Islet precursor cell (in vitro differentiated cells): ENCODE measurements at regions not wholly inside any gene's neighbourhood (a gene's known extent, or its start where the extent isn't known, plus 50 kb on each side); places are given as distances from the start of the nearest gene placed in this dataset.
"Not testable (repeated sequence)": the region's sequence is repeated elsewhere in the genome, so short reads cannot be mapped to it uniquely, and the experiment has no call there.

Experiments
- DNase-seq: peaks from one replicate; pipeline ENCODE4 v3.0.0-alpha.2; 2018

DNA sequence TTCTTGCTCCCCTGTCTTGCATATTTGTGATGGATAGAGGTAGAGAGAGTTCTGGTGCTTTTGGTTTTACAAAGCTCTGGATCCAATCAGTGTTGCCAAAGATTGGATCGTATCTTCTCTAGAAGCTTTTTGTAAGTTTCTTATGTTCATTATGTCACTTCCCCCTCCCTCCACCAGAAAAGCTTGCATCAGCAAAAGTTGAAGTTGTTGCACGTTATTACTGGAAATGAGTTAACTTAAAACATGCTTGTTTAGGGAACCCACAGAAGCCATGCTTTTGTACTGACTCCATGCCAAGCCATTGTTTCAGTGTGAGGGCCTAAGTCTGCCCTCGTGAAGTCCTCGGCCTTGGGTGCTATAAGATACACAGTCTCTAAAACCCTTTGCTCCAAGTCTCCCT, 186.5 kb downstream of the ERCC6L2 start:
- DNase-seq, result no peak

DNA sequence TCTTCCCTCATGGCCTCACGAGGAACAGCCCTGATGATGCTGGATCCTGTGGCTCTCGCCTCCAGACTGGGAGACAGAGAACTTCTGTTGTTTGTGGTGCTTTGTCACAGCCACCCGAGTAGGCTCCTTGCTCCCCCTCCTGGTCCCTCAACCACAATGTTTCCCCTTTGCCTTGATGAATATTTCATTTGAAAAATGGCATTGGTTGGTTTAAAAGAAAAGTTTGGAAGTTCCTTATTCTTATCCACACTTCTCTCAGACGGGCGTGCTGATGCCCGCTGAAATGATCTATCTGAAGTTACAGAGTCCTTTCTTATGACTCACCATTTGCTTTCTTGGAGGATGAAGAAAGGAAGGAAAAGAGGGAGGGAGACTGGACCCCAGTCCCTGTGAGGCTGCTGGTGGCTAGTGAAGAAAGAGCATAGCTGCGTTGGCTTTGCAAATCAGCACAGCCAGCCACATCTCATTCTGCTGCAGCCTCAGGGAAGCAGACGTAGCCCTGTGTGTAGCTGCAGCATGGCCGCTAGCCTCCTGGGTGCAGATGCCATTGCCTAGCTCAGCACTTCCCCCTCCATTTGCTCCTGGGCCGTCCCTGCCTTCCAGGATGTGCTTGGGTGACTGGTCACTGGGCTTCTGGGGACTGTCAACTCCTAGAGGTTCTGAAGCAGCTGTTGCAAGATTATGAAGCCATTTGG, 185.9 kb downstream of the ERCC6L2 start:
- DNase-seq, result peak; percentile 71

DNA sequence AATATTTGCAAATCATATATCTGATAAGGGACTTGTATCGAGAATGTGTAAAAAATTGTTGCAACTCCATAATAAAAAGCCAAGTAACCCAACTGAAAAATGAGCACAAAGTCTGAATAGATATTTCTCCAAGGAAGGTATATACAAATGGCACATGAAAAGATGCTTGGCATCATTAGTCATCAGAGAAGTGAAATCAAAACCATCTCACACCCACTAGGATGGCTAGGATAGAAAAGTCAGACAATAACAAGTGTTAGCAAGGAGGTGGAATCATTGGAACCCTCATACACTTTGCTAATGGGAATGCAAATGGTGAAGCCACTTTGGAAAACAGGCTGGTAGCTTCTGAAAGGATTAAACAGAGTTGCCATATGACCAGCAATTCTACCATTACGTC, 182.7 kb downstream of the ERCC6L2 start:
- no peak for DNase-seq

DNA sequence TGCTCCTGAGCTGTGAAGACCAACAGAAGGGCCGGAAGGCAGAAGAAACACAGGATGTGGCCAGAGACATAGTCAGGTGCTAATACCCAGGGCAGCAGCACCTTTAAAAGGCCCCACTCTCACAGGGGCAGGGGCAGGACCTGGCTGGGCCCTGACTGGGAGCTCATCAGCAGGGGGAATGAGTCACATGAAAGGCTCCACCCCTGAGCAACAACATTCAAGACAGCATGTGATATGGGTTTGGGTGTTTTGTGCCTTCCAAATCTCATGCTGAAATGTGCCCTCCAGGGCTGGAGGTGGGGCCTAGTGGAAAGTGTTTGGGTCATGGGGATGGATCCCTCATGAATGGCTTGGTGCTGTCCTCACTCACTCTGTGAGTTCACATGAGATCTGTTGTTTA, 181.7 kb downstream of the ERCC6L2 start:
- no peak for DNase-seq

DNA sequence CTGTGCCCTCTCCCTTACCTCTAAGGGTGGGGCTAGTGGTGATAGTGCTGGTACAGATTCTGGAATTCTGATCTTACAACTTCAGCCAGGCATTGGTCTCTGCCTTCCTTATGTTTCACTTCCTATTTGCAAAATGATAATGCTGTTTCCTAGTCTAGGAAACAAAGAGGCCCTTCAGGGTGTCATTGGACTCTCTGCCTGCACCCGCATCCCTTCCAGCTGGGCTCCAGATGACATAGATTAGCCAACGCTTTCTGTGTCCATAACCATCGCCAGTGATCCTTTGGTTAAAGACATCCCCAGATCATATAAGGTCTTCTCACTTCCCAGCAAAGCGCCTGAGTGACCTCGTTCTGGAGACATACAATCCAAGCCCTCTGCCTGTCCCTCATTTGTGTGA, 180.7 kb downstream of the ERCC6L2 start:
- no peak for DNase-seq

DNA sequence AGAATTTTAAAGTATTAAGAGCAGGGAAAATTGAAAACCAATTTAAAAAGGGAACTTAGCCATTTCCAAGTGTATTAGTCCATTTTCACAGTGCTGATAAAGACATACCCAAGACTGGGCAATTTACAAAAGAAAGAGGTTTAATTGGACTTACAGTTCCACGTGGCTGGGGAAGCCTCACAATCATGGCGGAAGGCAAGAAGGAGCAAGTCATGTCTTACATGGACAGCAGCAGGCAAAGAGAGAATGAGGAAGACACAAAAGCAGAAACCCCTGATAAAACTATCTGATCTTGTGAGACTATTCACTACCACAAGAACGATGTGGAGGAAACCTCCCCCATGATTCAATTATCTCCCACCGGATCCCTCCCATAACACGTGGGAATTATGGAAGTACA, 178.8 kb downstream of the ERCC6L2 start:
- not testable (repeated sequence) for DNase-seq

DNA sequence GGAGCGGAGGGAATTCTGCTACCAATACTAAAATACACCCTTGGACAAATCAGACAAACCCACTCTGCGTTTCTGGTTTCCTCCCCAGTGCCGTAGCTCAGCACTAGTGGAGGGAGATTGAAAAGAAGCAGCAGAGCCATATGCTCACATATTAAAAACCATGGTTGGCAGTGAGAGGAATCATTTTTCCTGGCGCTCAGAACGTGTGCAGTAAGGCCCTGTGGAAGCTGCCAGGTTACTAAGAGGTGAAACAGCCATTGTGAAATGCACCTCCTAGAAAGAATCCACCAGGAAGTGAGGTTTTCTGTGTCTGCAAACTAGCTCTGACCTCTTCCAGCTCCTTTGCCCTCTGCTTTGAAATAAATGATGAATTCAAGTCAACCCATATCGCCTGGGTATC, 177.2 kb downstream of the ERCC6L2 start:
- no peak for DNase-seq

DNA sequence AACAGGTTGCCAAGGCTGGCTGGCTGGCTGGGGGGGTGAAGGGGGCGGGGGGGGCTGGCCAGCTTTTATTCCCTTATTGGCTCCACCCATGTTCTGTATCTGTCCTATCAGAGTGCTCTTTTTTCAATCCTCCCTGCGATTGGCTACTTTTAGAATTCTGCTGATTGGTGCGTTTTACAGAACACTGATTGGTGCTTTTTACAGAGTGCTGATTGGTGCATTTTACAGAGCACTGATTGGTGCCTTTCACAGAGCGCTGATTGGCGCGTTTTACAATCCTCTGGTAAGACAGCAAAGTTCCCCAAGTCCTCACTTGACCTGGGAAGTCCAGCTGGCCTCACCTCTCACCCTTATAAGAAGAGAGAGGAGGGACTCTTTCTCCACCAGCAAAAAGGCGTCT, 175.9 kb downstream of the ERCC6L2 start:
- no peak for DNase-seq

DNA sequence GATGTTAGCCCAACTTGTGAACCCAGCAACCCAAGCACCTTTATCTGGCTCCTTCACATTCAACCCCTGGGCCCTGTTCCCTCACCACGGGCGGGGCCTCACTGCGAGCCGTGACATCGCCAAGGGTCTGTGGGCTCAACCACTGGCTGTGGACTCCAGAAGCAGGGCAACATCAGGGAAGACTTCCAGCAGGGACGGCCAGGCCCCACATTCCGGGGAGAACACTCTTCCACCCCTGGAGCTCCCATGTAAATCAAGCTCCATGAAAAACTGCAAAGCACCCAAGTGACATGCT, 175.3 kb downstream of the ERCC6L2 start:
- DNase-seq, result no peak

DNA sequence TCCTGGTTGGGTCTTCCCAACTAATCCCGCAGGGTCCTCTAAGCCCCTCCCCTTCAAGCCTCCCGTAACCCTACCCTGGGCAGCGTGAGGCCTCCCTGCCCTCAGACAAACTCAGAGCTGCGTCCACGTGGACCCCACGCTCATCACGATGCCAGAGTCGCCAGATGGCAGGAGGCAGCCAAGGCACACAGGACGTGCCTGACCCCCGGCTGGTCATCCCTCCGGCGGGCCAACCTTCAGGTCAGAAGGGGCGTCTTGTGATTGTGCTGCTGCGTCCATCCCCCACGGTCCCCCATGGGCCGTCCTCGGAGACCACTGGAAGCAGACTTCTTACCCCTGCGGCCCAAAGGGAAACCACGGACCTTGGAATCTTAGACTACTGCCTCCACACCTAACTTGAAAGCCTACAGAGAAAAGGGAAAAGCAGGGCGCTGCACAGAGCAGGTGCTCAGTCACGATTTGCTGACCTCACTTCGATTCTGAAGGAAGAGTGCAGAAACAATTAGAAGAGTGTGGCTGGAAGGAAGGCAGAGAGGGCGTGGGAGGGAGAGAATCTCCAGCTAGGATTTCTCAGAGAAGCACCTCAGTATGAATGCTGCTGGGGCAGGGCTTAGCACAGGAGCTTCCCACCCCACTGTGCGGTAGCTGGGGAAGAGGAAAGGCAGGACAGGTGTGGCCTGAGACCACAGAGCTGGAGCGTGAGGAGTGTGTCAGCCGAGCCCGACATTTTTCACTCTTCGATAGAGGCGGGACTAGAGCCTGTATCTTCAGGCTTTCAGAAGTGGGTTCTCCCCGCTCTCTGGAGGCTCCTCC, 174.8 kb downstream of the ERCC6L2 start:
- DNase-seq, result no peak

DNA sequence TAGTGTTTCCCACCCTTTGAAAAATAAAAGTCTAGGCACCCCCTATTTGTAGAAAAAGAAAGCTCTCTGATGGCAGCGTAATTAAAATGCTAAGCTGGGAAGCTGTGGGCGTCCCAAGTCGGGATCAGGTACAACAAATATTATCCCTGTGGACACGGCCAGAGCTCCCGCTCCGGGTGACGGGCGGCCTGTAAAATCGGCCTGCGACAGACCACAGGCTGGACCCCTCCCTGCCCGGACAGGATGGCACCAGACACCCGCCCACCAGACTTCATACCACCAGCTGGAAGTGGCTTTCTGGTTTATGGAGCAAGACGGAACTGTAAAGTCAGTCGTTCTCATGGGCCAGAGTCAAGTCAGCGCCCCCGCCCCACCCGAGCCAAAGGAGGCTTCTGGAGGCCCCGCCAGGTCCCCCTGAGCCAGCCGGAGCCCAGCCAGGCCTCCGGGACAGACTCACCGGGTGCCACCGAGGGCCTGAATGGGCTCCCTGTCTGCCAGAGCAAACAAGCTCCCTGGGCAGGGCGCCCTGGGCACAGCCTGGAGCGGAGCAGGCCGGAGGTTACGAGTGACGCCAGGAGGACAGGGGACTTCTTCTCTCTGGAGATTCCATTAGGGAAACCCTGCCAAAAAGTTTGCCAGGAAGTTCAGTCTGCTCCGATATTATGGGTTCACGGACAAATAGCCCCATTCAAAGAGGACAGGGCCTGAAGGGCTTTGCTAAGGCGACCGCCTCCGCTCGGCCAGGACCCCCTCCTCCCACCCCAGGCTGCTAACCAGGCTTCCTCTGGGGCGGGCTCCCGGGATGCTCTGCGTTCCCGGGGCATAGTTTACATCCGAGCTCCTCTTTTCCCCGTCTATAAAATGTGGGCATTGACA, 173.7 kb downstream of the ERCC6L2 start:
- no peak for DNase-seq

DNA sequence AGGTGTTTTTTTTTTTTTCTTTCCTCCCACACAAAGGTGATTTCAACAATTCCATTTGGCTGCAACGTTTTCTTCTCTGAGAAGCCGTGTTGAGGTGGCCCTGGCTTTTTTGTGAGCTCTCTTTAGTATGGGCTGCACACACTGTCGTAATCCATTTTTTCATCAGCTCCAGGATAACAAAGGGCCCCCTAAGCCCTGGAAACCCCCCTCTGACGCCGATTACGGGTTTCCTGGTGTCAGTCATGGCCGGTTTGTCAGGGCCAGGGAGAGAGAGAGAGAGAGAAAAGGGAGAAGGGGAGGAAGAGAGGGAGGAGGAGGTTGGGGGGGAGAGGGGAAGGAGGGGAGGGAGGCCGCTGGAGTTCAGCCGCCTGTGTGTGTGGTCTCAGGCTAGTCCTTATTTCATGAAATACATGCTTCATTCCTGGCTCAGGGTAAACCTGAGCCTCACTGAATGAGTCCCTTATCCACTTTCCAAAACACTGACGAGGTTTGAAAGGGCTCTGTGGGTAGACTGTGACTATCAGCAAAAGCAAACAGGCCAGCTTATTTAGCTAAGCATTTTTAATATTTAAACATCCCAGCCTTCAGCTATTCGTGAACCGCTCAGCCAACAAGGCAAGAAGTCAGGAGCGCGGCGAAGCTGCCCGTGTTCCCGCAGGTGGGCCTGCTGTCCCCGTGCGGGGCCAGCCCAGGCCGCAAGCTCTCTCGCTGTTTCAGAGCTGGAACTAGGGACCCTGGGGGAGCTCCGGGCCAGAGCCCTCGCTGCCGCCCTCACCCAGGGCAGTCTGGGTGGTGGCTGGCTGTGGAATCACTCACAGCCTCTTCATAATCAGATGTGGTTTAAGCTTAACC, 172.8 kb downstream of the ERCC6L2 start:
- no peak for DNase-seq

DNA sequence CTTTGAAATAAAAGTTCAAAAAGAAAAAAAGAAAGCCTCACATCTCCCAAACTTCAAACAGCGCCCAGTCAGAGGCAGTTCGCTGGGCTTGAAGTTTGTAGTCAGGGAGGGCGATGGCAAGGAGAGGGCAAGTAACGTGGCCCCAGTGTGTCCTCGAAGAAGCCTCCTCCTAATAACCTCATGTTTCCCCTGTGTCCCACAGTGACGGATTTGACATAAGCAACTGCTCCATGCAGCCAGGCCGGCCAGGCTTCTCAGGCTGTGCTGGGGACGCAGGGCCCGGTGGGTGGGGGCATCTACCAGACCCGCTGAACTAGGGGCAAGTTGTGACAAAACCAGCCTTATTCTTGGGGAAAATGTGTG, 172.2 kb downstream of the ERCC6L2 start:
- DNase-seq, result no peak

DNA sequence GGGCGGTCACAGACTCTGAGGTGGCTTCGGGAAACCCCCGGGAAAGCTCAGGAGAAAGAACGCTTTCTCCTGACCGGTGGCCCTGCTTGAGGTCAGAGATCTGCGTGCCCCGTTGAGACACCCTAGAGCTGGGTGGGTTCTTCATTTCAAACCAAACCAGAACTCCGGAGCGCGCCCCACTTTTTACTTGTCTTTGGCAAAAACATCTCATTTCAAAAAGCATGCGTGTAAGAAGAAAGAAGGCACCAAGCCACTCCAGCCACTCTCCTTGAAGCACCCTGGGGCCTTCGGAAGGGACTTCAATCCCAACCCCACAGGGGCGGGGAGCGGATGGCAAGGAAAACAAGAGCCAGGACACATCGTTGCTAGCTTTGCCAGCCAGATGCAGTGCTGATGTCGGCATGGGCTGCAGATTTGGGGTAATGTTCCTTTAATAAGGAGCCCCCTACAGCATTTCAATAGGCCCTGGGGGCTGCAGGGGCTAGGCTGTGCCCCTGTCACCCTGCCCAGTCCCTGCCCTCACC, 171.7 kb downstream of the ERCC6L2 start:
- DNase-seq, result no peak

DNA sequence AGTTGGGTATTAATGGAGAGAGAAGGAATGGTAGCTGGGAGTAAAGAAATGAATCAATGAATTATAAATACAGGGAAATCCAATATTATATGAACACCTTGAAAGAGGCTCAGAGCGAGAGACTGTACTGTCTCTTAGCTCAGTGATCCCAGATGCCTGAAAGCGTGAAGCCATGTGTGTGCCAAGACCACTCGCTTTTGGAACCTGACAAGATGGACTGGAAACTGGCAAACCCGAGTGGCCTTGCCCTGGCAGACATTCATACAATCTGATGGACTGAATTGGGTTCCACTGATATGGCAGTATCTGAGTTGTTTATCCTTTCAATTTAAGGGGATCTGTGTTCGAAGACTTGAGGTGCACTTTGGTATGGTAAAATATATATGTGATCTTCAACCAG, 170.3 kb downstream of the ERCC6L2 start:
- DNase-seq, result no peak

DNA sequence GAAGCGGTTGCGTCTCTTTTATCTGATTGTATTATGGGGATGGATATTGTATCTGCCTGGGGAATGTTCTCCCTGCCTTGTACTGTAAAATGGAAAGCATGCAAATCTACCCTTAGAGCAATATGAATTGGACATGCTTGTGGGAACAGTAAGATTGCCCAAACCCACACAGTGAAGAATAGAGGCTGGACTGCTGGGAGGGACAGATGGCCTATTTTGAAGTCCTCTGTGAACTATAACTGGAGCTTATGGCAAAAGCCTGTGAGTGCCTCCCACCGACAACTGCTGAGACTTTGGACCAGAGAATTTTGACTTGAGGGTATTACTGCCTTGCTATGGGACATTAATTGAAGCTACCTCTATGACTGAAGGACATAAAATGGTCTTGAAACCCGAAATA, 168.9 kb downstream of the ERCC6L2 start:
- DNase-seq, result no peak

DNA sequence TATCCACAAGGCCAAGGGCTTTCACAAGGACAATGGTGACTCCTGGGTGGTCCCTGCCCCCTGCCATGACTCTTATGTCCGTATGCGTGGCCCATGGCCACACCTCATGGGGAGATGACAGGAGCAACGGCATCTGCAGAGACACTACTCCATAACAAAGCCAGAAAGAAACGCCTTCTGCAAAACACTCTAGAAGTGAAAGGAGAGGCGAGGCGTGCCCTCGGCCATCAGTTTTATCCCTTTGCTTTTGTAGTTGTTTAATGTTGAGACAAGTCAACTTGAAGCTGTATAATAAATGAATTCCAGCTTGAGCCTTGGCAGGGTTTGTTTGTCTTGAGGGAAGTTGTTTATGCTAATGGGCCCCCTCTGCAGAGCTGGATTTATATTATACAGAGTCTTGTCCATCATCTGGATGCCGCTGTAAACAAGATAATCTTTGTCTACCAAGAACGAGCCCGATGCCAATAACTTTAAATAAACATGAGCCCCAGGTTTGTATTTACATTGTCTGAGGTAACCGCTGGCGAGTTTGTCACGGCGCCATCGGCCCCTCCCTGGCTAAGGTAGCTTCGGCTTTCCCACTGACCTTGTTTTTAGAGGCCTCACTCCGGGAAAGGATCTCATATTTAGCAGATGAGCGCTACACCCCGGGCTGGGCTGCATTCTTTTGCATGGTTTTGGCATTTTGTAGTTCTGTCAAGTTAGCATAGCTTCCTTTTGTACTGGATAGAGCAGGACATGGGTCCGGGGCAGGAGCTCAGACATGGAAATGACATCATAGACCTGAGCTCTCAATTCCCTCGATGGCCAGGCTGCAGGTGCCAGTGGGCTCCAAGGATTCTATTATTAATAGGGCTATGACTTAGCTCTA, 165.3 kb downstream of the ERCC6L2 start:
- DNase-seq, result no peak

DNA sequence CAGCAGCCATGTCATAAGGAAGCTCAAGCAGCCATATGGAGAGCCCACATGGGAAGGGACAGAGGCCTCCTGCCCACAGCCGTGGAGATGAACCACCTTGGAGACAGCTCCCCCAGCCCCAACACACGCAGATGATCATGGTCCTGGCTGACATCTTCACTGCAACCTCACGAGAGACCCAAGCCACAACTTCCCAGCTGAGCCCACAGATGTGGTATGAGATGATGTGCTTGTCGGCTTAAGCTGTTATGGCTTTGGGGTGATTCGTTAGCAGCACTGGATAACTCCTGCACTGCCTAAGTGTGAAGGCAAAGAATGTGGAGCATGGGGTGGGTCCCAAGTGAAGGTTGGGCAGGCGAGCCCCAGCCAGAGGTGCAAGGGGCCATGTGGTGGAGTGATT, 163.4 kb downstream of the ERCC6L2 start:
- no peak for DNase-seq

DNA sequence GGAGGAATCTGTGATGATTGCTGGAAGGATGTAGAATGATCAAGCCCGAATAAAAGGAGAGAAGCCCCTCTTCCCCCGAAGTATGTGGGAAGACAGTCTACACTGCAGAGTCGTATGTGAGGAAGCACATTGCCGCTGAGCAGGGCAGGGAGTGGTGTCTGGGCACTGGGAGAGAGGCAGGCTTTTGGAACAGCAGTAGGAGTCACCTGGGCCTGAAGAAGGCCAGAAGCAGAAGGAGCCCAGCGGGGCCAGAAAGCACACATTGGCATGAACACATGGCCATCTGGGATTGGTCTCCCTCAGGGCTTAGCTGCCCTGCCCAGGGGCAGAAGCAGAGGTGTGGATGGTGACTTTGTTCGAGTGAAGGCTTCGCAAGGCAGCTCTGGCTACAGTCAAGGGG, 162.8 kb downstream of the ERCC6L2 start:
- no peak for DNase-seq

DNA sequence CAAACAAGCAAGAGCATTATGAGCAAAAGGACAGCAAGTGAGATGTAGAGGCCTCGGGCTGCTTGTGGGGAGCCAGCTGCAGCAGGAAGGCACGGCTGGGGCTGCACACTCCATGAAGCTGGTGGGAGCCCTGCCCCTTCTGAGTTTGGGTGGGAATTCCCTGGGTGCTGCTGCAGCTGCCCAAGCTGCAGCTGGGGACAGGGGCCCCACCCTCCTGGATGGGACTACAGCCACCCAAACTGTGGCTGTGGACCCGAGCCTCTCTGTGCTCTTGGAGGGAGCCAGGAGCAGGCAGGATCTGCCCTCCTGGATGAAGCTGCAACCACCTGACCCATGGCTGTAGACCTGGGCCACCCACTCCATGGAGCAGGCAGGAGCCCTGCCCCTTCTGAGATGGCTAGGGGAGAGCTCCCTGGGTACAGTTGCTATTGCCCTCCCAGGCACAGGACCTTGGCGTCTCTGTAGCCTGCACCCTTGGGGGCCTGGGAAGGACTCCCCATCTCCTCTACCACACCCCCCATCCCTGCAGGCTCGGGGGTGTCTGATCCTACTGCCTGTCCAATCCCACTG, 159.1 kb downstream of the ERCC6L2 start:
- no peak for DNase-seq

DNA sequence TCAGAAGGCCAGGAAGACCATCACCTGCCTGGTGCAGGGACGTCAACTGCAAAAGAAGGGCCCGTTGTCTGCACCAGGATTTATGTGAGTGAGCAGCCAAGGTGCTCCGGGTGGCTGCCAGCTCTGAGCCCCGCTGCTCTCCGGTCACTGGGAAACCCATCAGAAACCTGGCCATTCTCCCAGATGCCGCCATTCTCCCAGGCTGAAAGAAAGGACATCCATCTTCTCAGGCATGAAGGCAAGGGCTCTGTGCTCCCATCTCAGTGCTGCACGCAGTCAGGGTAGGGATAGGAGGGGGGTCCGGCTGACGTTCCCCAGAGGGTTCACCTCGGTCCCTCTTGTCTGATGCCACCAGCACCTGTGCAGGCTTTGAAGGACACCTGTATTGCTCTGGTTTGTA, 158.4 kb downstream of the ERCC6L2 start:
- no peak for DNase-seq
